ENCODE measurements at regions not wholly inside any gene's neighbourhood (a gene's known extent, or its start where the extent isn't known, plus 50 kb on each side); places are given as distances from the start of the nearest gene placed in this dataset.

DNA sequence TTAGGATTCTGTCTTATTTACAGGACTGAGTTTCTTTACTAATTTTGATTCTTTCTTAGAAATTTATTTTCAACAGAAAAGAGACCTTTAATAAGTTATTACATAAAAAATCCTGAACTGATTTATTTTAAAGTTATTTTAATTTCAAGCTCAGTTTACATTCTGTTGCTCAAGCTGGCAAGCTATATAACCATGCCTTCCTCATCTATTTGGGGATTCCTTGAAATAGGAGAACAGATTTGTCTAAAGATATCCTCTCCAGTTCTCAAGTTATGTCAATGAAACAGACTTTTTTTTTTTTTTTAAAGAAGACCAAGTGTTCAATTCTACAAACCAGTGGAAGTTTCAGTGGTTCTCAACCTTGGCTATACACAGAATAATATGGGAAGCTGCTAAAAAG, 103.3 kb upstream of the TRHDE start:
- Histone ChIP-seq H3K56ac (ENCODE audit: insufficient read length, low read depth, low read length) (no peak overlapping the region), H4K20me1 (ENCODE audit: control insufficient read depth, insufficient read depth, insufficient read length) (no peaks in the 10 kb centered on the region), H3K23ac (ENCODE audit: insufficient read length, low read depth, low read length) (no peak overlapping the region), H2AFZ (ENCODE audit: low read length) (no peak overlapping the region), H2BK5ac (ENCODE audit: insufficient read length, low read length) (no peak overlapping the region), H2BK20ac (ENCODE audit: low read depth, low read length, poor library complexity, severe bottlenecking) (no peak overlapping the region), H2BK15ac (ENCODE audit: low read depth, low read length) (no peak overlapping the region), H3K14ac (ENCODE audit: insufficient read depth, low read length) (no peak overlapping the region), H2AK5ac (ENCODE audit: insufficient read length, low read length) (no peak overlapping the region), H3K79me2 (ENCODE audit: insufficient read depth, low read length) (no peaks in the 10 kb centered on the region), H3K79me1 (ENCODE audit: insufficient read depth, low read depth, low read length, poor library complexity, severe bottlenecking) (no peaks in the 10 kb centered on the region), H3T11ph (ENCODE audit: low read length) (no peak overlapping the region), H3K9ac (ENCODE audit: extremely low read depth, insufficient read length, low read length) (no peak overlapping the region), H3K4me1 (ENCODE audit: insufficient read depth, low read length) (no peaks in the 10 kb centered on the region), H2BK12ac (ENCODE audit: insufficient read length, low read depth, low read length) (no peak overlapping the region), H3K27ac (ENCODE audit: insufficient read length, low read depth, low read length) (no peak overlapping the region), H3K4ac (ENCODE audit: low read depth, low read length) (no peak overlapping the region), H3K18ac (ENCODE audit: insufficient read length, low read depth, low read length) (no peak overlapping the region), H3K9me3 (ENCODE audit: control insufficient read depth, low read depth, low read length) (no peaks in the 10 kb centered on the region), H4K8ac (replicated peaks; ENCODE audit: insufficient read length, low read depth, low read length) (no peak overlapping the region), H2BK120ac (ENCODE audit: low read depth, low read length, poor library complexity, severe bottlenecking) (no peak overlapping the region), H3K27me3 (ENCODE audit: insufficient read depth, low read length) (no peaks in the 10 kb centered on the region), H4K5ac (ENCODE audit: insufficient read length, low read depth, low read length) (no peak overlapping the region), H3K23me2 (ENCODE audit: insufficient read length, low read depth, low read length, poor library complexity, severe bottlenecking) (no peaks in the 10 kb centered on the region), H4K91ac (ENCODE audit: insufficient read length, low read depth, low read length) (no peak overlapping the region), H3K4me2 (ENCODE audit: insufficient read depth, insufficient read length, low read length) (no peak overlapping the region)
- DNase-seq: no peak
- no peaks in the 10 kb centered on the region for H3K36me3 Mint-ChIP-seq (ENCODE audit: insufficient read depth in 1 of 3, low read depth in 3 of 3)
- no peak overlapping the region for H3K4me3 Mint-ChIP-seq
- TF ChIP-seq, protein P1, sequence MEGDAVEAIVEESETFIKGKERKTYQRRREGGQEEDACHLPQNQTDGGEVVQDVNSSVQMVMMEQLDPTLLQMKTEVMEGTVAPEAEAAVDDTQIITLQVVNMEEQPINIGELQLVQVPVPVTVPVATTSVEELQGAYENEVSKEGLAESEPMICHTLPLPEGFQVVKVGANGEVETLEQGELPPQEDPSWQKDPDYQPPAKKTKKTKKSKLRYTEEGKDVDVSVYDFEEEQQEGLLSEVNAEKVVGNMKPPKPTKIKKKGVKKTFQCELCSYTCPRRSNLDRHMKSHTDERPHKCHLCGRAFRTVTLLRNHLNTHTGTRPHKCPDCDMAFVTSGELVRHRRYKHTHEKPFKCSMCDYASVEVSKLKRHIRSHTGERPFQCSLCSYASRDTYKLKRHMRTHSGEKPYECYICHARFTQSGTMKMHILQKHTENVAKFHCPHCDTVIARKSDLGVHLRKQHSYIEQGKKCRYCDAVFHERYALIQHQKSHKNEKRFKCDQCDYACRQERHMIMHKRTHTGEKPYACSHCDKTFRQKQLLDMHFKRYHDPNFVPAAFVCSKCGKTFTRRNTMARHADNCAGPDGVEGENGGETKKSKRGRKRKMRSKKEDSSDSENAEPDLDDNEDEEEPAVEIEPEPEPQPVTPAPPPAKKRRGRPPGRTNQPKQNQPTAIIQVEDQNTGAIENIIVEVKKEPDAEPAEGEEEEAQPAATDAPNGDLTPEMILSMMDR (conservative IDR thresholded peaks at IDR 0.05): no peak
- H3K27me3 Mint-ChIP-seq (ENCODE audit: low read depth): no peaks in the 10 kb centered on the region
- no peaks in the 10 kb centered on the region for H3K4me1 Mint-ChIP-seq
- H3K27ac Mint-ChIP-seq: no peak overlapping the region
- H3K9me3 Mint-ChIP-seq: no peaks in the 10 kb centered on the region

Data from H9 (cell line).